Hypothalamus (tissue), 51 donors: ENCODE measurements at regions not wholly inside any gene's neighbourhood (a gene's known extent, or its start where the extent isn't known, plus 50 kb on each side); places are given as distances from the start of the nearest gene placed in this dataset.
"Not testable (repeated sequence)": the region's sequence is repeated elsewhere in the genome, so short reads cannot be mapped to it uniquely, and the experiment has no call there.

Experiments used
- DNase-seq, 51 donors: peaks; one replicate each; lab custom pipeline; 2025; lab: John Stamatoyannopoulos, UW

DNA sequence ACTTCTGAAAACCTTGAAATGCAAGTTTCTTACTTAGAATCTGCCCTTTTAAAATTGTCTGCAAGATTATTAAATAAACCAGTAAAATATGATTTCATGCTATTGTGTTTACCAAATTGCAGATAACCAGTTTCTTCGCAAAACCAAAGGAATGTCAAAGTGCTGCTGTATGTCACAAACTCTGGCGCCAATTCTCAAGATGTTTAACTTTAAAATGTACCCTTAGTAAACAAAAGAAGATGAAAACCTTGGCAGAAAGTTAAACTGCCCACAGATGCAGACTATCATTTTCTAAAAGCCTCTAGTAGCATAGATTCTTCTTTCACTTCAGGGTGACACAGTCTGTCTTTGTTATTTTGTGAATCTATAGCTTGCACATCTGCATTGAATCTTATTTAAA is 189.2 kb downstream of the SLITRK6 start:
- no peak for DNase-seq

- DNase-seq = no peak
Measured at GRCh38 chr13:85608255-85608829, 190.9 kb downstream of the SLITRK6 start.

- no peak for DNase-seq
Measured at GRCh38 chr13:85603735-85604134, 195.5 kb downstream of the SLITRK6 start.

GRCh38 chr13:85601526-85601925 is 197.7 kb downstream of the SLITRK6 start:
- no peak for DNase-seq

DNA sequence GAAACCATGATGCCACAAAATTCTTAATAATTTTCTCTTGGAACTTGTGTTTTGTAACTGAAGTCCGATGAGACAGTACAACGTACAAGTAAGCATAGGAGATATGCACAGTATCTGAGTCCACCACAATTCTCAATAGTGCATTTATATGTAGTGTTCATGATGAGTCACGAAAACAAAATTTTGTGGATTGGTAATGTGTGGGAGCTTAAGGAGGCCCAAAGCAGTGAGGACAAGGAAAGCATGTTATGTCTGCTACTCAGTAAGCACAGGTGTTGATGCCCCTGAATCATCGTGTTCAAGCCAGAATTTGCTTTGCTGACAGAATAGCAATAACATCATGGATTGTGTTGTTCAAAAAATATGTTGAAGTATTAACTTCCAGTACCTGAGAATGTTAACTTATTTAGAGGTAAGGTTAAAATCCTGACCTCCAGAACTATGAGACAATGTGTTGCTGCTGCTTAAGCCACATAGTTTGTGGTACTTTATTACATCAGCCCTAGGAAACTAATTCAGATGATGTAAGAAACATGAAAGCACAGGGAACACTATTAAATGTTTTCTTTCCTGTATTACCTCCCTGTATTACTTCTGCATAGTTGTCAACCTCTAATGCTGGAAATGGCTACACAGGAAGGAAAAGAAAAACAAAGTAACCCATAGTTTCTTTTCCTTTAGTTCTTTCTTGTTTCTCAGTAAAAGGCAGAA is 201.3 kb downstream of the SLITRK6 start:
- DNase-seq = no peak

GRCh38 chr13:85592211-85592610 is 207.0 kb downstream of the SLITRK6 start:
- DNase-seq = no peak

GRCh38 chr13:85590231-85590931 is 208.8 kb downstream of the SLITRK6 start:
- no peak for DNase-seq

GRCh38 chr13:85589021-85589420 is 210.2 kb downstream of the SLITRK6 start:
- no peak for DNase-seq

GRCh38 chr13:85588359-85588758 is 210.9 kb downstream of the SLITRK6 start:
- DNase-seq = no peak

DNA sequence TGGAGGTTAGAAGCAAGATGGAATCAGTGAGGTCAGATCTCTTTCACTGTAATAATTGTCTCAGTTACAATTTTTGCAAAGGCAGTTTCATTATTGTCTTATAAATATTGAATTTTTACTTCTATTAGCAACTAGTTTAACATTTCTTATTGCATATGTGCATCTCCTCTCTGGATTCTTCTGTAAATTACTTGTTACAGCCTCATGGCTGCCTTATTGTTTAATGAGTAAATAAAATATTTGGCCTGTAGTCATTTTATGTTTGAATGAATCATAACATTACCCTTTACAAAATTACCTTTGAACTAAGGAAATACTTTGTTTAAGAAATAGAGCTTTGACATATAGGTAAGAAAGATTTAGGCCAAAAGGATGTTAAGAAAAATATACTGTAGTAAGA is 212.4 kb downstream of the SLITRK6 start:
- no peak for DNase-seq

- no peak for DNase-seq
Measured at GRCh38 chr13:85586422-85586831, 212.8 kb downstream of the SLITRK6 start.

GRCh38 chr13:85582890-85583289 is 216.3 kb downstream of the SLITRK6 start:
- no peak for DNase-seq

DNA sequence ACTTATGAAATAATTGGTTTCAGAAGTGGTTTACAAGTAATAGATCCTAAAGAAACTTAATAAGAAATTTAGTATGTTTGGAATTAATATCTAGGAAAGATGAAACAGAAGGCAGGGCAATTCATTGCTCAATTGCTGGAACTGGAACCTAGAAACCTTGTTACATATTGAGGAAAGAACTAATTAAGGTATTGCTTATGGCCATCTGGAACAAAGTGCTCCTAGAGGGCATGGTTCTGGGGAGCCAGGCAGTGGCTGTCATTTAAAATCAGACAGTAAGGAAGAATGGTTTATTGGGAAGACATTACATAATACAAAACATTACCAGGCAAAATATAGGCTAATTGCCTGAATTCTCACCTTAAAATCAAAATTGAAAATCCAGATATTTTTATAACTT is 224.1 kb downstream of the SLITRK6 start:
- no peak for DNase-seq

- no peak for DNase-seq
Measured at GRCh38 chr13:85567909-85568308, 231.3 kb downstream of the SLITRK6 start.

- DNase-seq = no peak
Measured at GRCh38 chr13:85565652-85566051, 233.6 kb downstream of the SLITRK6 start.

DNA sequence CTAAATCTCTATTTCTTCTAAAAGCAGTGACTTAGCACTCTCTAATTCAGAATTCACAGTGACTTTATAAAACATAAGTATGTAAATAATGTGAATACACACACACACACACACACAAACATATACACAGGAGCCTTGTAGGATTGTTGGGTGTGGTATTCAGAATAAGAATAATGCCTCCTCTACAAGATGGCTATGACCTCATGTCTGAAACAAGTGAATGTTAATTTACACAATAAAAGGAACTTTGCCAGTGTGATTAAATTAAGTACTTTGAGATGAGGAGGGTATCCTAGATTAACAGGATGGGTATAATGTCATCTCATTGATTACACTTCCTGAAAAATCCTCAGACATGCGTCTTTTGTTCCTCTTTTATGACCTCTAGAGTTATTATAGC is 234.6 kb downstream of the SLITRK6 start:
- no peak for DNase-seq

GRCh38 chr13:85562282-85562681 is 236.9 kb downstream of the SLITRK6 start:
- DNase-seq = no peak

DNA sequence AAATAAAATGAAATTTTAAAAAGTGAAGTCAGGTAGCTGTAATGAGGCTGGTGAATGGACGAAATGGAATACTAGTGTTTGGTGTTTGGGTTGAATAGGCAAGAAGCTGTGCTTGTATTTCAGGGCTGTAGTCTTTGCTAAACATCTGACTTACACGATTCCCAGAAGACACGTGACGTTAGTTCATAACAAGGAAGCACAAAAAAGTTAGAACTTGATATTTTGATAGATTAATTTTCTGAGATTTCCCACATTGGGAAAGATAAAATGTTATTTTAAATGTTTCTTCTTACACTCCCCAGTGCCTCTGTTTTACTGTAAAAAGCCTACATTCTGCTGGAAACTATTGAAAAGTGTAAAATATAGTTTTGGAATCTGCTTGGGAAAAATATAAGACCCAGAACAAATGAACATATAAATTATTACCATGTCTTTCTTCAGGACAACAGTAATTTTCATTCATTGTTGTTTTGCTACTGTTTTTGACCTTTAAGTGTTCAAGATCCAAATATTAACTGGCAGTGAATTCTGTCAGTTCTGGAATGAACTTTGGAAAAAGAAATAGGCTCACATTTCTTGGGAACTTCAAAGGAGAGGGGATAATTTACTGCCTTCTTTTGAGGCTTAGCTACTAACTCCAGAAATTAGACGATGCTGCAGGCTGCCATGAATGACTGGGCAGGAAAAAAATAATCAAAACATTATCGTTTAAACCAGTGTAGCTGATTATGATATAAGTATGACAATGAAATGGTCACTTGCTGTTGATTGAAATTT is 241.3 kb downstream of the SLITRK6 start:
- DNase-seq = no peak

DNA sequence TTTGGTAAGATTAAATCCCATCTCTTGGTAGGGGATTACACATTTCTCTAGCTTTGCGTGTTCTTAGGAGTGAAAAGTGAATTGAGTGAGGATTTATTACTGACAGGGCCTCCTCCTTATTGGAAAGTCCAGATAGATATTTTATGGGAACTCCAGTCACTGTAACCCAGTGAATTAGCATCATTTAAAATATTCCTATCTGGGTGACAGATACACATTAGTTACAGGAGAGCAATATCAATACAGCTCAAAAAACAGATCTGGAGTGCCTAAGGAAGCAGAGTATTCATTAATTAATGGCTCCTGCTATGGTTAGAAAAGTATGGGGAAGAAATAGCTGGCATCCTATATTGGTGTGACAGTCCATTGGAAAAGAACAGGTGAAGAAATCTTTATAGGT is 248.2 kb downstream of the SLITRK6 start:
- no peak for DNase-seq

GRCh38 chr13:85549819-85550218 is 249.4 kb downstream of the SLITRK6 start:
- no peak for DNase-seq

- DNase-seq = not testable (repeated sequence)
Measured at GRCh38 chr13:85548845-85549244, 250.4 kb downstream of the SLITRK6 start.
